DMS153 (cell line): ENCODE measurements at regions not wholly inside any gene's neighbourhood (a gene's known extent, or its start where the extent isn't known, plus 50 kb on each side); places are given as distances from the start of the nearest gene placed in this dataset.
"Not testable (repeated sequence)": the region's sequence is repeated elsewhere in the genome, so short reads cannot be mapped to it uniquely, and the experiment has no call there.

ENCODE experiments used
- DNase-seq: peaks from one replicate; lab custom pipeline; 2025; lab: John Stamatoyannopoulos, UW

- no peak for DNase-seq
These were observed 241.3 kb upstream of the ONECUT1 start for GRCh38 chr15:53031469-53031868.

- no peak for DNase-seq
These were observed 232.7 kb upstream of the ONECUT1 start for GRCh38 chr15:53022788-53023187.

GRCh38 chr15:53013329-53013728, 223.2 kb upstream of the ONECUT1 start:
- DNase-seq = no peak

- DNase-seq = not testable (repeated sequence)
These were observed 221.6 kb upstream of the ONECUT1 start for GRCh38 chr15:53011779-53012178.

- DNase-seq = no peak
These were observed 219.0 kb upstream of the ONECUT1 start for GRCh38 chr15:53009093-53009492.

GRCh38 chr15:53000409-53000808, 210.3 kb upstream of the ONECUT1 start:
- no peak for DNase-seq

- no peak for DNase-seq
These were observed 207.0 kb upstream of the ONECUT1 start for GRCh38 chr15:52997123-52997522.

GRCh38 chr15:52994290-52994689, 204.2 kb upstream of the ONECUT1 start:
- no peak for DNase-seq

- DNase-seq = no peak
These were observed 194.4 kb upstream of the ONECUT1 start for GRCh38 chr15:52984507-52984906.

- DNase-seq = no peak
These were observed 190.3 kb upstream of the ONECUT1 start for GRCh38 chr15:52980446-52980845.

- DNase-seq = no peak
These were observed 186.5 kb upstream of the ONECUT1 start for GRCh38 chr15:52976516-52977075.

- no peak for DNase-seq
These were observed 185.9 kb upstream of the ONECUT1 start for GRCh38 chr15:52975941-52976449.

GRCh38 chr15:52963865-52964264, 173.7 kb upstream of the ONECUT1 start:
- no peak for DNase-seq

- DNase-seq = no peak
These were observed 170.1 kb upstream of the ONECUT1 start for GRCh38 chr15:52960283-52960682.

- no peak for DNase-seq
These were observed 153.6 kb upstream of the ONECUT1 start for GRCh38 chr15:52943746-52944145.

- no peak for DNase-seq
These were observed 146.4 kb upstream of the ONECUT1 start for GRCh38 chr15:52936489-52936888.

- no peak for DNase-seq
These were observed 135.0 kb upstream of the ONECUT1 start for GRCh38 chr15:52925130-52925529.

- DNase-seq = no peak
These were observed 134.5 kb upstream of the ONECUT1 start for GRCh38 chr15:52924630-52925029.

GRCh38 chr15:52923626-52924025, 133.5 kb upstream of the ONECUT1 start:
- DNase-seq = no peak

GRCh38 chr15:52922871-52923270, 132.7 kb upstream of the ONECUT1 start:
- DNase-seq = no peak

- DNase-seq = no peak
These were observed 122.0 kb upstream of the ONECUT1 start for GRCh38 chr15:52912172-52912571.

- no peak for DNase-seq
These were observed 103.2 kb upstream of the ONECUT1 start for GRCh38 chr15:52893338-52893737.

- no peak for DNase-seq
These were observed 89.8 kb upstream of the ONECUT1 start for GRCh38 chr15:52879904-52880303.

- DNase-seq = no peak
These were observed 89.0 kb upstream of the ONECUT1 start for GRCh38 chr15:52879145-52879544.
